ENCODE measurements at regions not wholly inside any gene's neighbourhood (a gene's known extent, or its start where the extent isn't known, plus 50 kb on each side); places are given as distances from the start of the nearest gene placed in this dataset.

DNA sequence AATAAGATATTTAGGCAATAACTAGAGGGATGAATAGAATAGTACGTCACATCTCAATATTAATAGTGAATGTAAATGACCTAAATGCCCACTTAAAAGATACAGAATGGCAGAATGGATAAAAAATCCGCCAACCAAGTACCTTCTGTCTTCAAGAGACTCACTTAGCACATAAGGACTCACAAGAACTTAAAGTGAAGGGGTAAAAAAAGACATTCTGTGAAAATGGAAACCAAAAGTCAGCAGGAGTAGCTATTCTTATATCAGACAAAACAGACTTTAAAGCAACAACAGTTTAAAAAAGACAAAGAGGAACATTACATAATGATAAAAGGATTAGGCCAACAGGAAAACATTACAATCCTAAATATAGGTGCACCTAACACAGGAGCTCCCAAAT is 56.7 kb upstream of the DSC1 start:
- Histone ChIP-seq H3F3A (replicated peaks; ENCODE audit: insufficient read depth) (no peaks in the 10 kb centered on the region), H4K20me1 (ENCODE audit: insufficient read depth) (no peaks in the 10 kb centered on the region), H3K79me2 (ENCODE audit: insufficient read depth) (no peaks in the 10 kb centered on the region), H3K4me1 (ENCODE audit: control insufficient read depth in 1 of 2, insufficient read depth in 2 of 2, low read depth in 1 of 2, low read length in 1 of 2) (no peaks in the 10 kb centered on the region), H3K36me3 (replicated peaks in 1 of 2; ENCODE audit: control insufficient read depth in 1 of 2, insufficient read depth in 2 of 2, low read length in 1 of 2) (no peaks in the 10 kb centered on the region), H3K27ac (ENCODE audit: low read depth in 2 of 2, low read length in 1 of 2) (no peak overlapping the region), H3K4me3 (ENCODE audit: low read depth in 2 of 2, low read length in 1 of 2) (no peak overlapping the region), H3K9ac (no peak overlapping the region), H3K9me2 (no peaks in the 10 kb centered on the region), H3K4me2 (no peak overlapping the region), H3K9me3 (no peaks in the 10 kb centered on the region), H3K27me3 (ENCODE audit: insufficient read depth) (no peaks in the 10 kb centered on the region; the same call in 1 of the 2 replicates), H2AFZ (ENCODE audit: low read depth) (no peak overlapping the region)
- no peak for DNase-seq
- CTCF ChIA-PET, result interaction anchor here (0.6 kb wide), 1 partner anchor 39 kb away, joined by 4 read pairs; no protein-coding TSS in a partner anchor
- 9% methylated on average over 2 of the region's 2 CpGs for WGBS (ENCODE audit: low lambda C conversion rate)
- POLR2A ChIA-PET, result no interaction called here
- TF ChIP-seq NFIC (IDR thresholded peaks at IDR 0.05; ENCODE audit: borderline replicate concordance), result no peak
- TF ChIP-seq ZBTB33 (IDR thresholded peaks at IDR 0.05; ENCODE audit: borderline replicate concordance, low read depth), result no peak
- no peak for TF ChIP-seq RFX5 (IDR thresholded peaks at IDR 0.05; ENCODE audit: low read length)
- TF ChIP-seq FOXJ3 (CRISPR knock-in tag; IDR thresholded peaks at IDR 0.05), result no peak
- no peak for TF ChIP-seq MXI1 (IDR thresholded peaks at IDR 0.05; ENCODE audit: low read depth, low read length)
- no peak for TF ChIP-seq FOSL2 (IDR thresholded peaks at IDR 0.05; ENCODE audit: borderline replicate concordance, low read depth)

DNA sequence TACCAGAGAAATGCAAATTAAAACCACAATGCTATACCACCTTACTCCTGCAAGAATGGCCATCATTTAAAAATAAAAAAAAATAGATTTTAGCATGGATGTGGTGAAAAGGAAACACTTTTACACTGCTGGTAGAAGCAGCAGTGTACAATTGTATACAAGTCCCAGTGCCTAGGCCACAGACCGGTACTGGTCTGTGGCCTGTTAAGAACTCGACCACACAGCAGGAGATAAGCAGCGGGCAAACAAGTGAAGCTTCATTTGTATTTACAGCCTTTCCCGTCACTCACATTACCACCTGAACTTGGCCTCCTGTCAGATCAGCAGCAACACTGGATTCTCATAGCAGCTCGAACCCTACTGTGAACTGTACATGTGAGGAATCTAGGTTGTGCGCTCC is 60.7 kb upstream of the DSC1 start:
- no peaks in the 10 kb centered on the region for H3K4me1 ChIP-seq (ENCODE audit: control insufficient read depth in 1 of 2, insufficient read depth in 2 of 2, low read depth in 1 of 2, low read length in 1 of 2)
- DNase-seq, result no peak
- ChIA-PET CTCF (no interaction called here), POLR2A (no interaction called here)
- no peaks in the 10 kb centered on the region for H3K79me2 ChIP-seq (ENCODE audit: insufficient read depth)
- H3K27ac ChIP-seq (ENCODE audit: low read depth in 2 of 2, low read length in 1 of 2), result no peak overlapping the region
- H3K36me3 ChIP-seq (replicated peaks in 1 of 2; ENCODE audit: control insufficient read depth in 1 of 2, insufficient read depth in 2 of 2, low read length in 1 of 2), result no peaks in the 10 kb centered on the region
- H3K9me2 ChIP-seq, result no peaks in the 10 kb centered on the region
- no peaks in the 10 kb centered on the region; the same call in 1 of the 2 replicates for H3K27me3 ChIP-seq (ENCODE audit: insufficient read depth)
- H2AFZ ChIP-seq (ENCODE audit: low read depth), result no peak overlapping the region
- WGBS (ENCODE audit: low lambda C conversion rate), result 18% methylated on average over 6 of the region's 6 CpGs
- TF ChIP-seq TEAD4 (IDR thresholded peaks at IDR 0.05; ENCODE audit: borderline replicate concordance, insufficient read depth), result no peak
- no peak for TF ChIP-seq TAF1 (IDR thresholded peaks at IDR 0.05; ENCODE audit: borderline replicate concordance, low read depth, low read length)
- TF ChIP-seq EZH2phosphoT487 (IDR thresholded peaks at IDR 0.05; ENCODE audit: borderline replicate concordance, low read depth), result no peak
- no peak for TF ChIP-seq ZBTB33 (IDR thresholded peaks at IDR 0.05; ENCODE audit: borderline replicate concordance, low read depth)
- no peak for TF ChIP-seq RFX5 (IDR thresholded peaks at IDR 0.05; ENCODE audit: low read length)
- no peak for TF ChIP-seq RXRA (IDR thresholded peaks at IDR 0.05; ENCODE audit: borderline replicate concordance, low read depth)
- TF ChIP-seq RCOR1 (IDR thresholded peaks at IDR 0.05; ENCODE audit: low read length), result no peak
- no peak for TF ChIP-seq GATA2 (CRISPR knock-in tag; IDR thresholded peaks at IDR 0.05)
- TF ChIP-seq FOSL2 (IDR thresholded peaks at IDR 0.05; ENCODE audit: borderline replicate concordance, low read depth), result no peak
- TF ChIP-seq, protein P1, sequence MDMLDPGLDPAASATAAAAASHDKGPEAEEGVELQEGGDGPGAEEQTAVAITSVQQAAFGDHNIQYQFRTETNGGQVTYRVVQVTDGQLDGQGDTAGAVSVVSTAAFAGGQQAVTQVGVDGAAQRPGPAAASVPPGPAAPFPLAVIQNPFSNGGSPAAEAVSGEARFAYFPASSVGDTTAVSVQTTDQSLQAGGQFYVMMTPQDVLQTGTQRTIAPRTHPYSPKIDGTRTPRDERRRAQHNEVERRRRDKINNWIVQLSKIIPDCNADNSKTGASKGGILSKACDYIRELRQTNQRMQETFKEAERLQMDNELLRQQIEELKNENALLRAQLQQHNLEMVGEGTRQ (IDR thresholded peaks at IDR 0.05; ENCODE audit: borderline replicate concordance, low read depth, low read length), result no peak
- no peak for TF ChIP-seq IRF3 (IDR thresholded peaks at IDR 0.05; ENCODE audit: low read depth, low read length)
- TF ChIP-seq SMC3 (IDR thresholded peaks at IDR 0.05; ENCODE audit: low read depth, low read length), result no peak
- no peak for TF ChIP-seq EP300 (IDR thresholded peaks at IDR 0.05; ENCODE audit: borderline replicate concordance in 1 of 2, low read depth in 1 of 2, low read length in 1 of 2)
- TF ChIP-seq GABPA (IDR thresholded peaks at IDR 0.05; ENCODE audit: low read depth), result no peak
- H3K9me3 ChIP-seq, result no peaks in the 10 kb centered on the region
- no peak overlapping the region for H3K9ac ChIP-seq
- no peak overlapping the region for H3K4me2 ChIP-seq
- H3F3A ChIP-seq (replicated peaks; ENCODE audit: insufficient read depth), result no peaks in the 10 kb centered on the region
- no peak overlapping the region for H3K4me3 ChIP-seq (ENCODE audit: low read depth in 2 of 2, low read length in 1 of 2)
- H4K20me1 ChIP-seq (ENCODE audit: insufficient read depth), result no peaks in the 10 kb centered on the region
